ENCODE measurements at regions not wholly inside any gene's neighbourhood (a gene's known extent, or its start where the extent isn't known, plus 50 kb on each side); places are given as distances from the start of the nearest gene placed in this dataset.

GRCh38 chr2:194465641-194466040 lies 1191.4 kb upstream of the SLC39A10 start:
- TF ChIP-seq EP300 (IDR thresholded peaks at IDR 0.05; ENCODE audit: borderline replicate concordance in 1 of 2, control insufficient read depth in 1 of 2, low read depth in 2 of 2, low read length in 2 of 2) (no peak), GABPA (IDR thresholded peaks at IDR 0.05; ENCODE audit: low read depth) (no peak), IRF3 (IDR thresholded peaks at IDR 0.05) (no peak), POLR2AphosphoS5 (IDR thresholded peaks at IDR 0.05; ENCODE audit: low read length) (no peak), YY1 (IDR thresholded peaks at IDR 0.05; ENCODE audit: low read depth, low read length) (no peak), RAD51 (IDR thresholded peaks at IDR 0.05) (no peak)
- TF ChIP-seq, protein P1, sequence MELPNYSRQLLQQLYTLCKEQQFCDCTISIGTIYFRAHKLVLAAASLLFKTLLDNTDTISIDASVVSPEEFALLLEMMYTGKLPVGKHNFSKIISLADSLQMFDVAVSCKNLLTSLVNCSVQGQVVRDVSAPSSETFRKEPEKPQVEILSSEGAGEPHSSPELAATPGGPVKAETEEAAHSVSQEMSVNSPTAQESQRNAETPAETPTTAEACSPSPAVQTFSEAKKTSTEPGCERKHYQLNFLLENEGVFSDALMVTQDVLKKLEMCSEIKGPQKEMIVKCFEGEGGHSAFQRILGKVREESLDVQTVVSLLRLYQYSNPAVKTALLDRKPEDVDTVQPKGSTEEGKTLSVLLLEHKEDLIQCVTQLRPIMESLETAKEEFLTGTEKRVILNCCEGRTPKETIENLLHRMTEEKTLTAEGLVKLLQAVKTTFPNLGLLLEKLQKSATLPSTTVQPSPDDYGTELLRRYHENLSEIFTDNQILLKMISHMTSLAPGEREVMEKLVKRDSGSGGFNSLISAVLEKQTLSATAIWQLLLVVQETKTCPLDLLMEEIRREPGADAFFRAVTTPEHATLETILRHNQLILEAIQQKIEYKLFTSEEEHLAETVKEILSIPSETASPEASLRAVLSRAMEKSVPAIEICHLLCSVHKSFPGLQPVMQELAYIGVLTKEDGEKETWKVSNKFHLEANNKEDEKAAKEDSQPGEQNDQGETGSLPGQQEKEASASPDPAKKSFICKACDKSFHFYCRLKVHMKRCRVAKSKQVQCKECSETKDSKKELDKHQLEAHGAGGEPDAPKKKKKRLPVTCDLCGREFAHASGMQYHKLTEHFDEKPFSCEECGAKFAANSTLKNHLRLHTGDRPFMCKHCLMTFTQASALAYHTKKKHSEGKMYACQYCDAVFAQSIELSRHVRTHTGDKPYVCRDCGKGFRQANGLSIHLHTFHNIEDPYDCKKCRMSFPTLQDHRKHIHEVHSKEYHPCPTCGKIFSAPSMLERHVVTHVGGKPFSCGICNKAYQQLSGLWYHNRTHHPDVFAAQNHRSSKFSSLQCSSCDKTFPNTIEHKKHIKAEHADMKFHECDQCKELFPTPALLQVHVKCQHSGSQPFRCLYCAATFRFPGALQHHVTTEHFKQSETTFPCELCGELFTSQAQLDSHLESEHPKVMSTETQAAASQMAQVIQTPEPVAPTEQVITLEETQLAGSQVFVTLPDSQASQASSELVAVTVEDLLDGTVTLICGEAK (IDR thresholded peaks at IDR 0.05; ENCODE audit: borderline replicate concordance), result no peak
- TF ChIP-seq, protein P2, sequence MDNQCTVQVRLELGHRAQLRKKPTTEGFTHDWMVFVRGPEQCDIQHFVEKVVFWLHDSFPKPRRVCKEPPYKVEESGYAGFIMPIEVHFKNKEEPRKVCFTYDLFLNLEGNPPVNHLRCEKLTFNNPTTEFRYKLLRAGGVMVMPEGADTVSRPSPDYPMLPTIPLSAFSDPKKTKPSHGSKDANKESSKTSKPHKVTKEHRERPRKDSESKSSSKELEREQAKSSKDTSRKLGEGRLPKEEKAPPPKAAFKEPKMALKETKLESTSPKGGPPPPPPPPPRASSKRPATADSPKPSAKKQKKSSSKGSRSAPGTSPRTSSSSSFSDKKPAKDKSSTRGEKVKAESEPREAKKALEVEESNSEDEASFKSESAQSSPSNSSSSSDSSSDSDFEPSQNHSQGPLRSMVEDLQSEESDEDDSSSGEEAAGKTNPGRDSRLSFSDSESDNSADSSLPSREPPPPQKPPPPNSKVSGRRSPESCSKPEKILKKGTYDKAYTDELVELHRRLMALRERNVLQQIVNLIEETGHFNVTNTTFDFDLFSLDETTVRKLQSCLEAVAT (IDR thresholded peaks at IDR 0.05), result no peak
- TF ChIP-seq, protein P3, sequence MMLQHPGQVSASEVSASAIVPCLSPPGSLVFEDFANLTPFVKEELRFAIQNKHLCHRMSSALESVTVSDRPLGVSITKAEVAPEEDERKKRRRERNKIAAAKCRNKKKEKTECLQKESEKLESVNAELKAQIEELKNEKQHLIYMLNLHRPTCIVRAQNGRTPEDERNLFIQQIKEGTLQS (IDR thresholded peaks at IDR 0.05; ENCODE audit: borderline replicate concordance, extremely low read depth, low read depth, low read length), result no peak
- TF ChIP-seq, protein P4, sequence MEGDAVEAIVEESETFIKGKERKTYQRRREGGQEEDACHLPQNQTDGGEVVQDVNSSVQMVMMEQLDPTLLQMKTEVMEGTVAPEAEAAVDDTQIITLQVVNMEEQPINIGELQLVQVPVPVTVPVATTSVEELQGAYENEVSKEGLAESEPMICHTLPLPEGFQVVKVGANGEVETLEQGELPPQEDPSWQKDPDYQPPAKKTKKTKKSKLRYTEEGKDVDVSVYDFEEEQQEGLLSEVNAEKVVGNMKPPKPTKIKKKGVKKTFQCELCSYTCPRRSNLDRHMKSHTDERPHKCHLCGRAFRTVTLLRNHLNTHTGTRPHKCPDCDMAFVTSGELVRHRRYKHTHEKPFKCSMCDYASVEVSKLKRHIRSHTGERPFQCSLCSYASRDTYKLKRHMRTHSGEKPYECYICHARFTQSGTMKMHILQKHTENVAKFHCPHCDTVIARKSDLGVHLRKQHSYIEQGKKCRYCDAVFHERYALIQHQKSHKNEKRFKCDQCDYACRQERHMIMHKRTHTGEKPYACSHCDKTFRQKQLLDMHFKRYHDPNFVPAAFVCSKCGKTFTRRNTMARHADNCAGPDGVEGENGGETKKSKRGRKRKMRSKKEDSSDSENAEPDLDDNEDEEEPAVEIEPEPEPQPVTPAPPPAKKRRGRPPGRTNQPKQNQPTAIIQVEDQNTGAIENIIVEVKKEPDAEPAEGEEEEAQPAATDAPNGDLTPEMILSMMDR (IDR thresholded peaks at IDR 0.05 in 2 of 3, conservative IDR thresholded peaks at IDR 0.05 in 1 of 3; ENCODE audit: control insufficient read depth in 2 of 3, extremely low read depth in 1 of 3, insufficient read depth in 1 of 3, low read depth in 3 of 3, low read length in 3 of 3), result no peak
- TF ChIP-seq, protein P5, sequence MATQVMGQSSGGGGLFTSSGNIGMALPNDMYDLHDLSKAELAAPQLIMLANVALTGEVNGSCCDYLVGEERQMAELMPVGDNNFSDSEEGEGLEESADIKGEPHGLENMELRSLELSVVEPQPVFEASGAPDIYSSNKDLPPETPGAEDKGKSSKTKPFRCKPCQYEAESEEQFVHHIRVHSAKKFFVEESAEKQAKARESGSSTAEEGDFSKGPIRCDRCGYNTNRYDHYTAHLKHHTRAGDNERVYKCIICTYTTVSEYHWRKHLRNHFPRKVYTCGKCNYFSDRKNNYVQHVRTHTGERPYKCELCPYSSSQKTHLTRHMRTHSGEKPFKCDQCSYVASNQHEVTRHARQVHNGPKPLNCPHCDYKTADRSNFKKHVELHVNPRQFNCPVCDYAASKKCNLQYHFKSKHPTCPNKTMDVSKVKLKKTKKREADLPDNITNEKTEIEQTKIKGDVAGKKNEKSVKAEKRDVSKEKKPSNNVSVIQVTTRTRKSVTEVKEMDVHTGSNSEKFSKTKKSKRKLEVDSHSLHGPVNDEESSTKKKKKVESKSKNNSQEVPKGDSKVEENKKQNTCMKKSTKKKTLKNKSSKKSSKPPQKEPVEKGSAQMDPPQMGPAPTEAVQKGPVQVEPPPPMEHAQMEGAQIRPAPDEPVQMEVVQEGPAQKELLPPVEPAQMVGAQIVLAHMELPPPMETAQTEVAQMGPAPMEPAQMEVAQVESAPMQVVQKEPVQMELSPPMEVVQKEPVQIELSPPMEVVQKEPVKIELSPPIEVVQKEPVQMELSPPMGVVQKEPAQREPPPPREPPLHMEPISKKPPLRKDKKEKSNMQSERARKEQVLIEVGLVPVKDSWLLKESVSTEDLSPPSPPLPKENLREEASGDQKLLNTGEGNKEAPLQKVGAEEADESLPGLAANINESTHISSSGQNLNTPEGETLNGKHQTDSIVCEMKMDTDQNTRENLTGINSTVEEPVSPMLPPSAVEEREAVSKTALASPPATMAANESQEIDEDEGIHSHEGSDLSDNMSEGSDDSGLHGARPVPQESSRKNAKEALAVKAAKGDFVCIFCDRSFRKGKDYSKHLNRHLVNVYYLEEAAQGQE (IDR thresholded peaks at IDR 0.05; ENCODE audit: low read depth, low read length), result no peak

Data from GM12878 (cell line).